B cell (primary cell): ENCODE measurements at regions not wholly inside any gene's neighbourhood (a gene's known extent, or its start where the extent isn't known, plus 50 kb on each side); places are given as distances from the start of the nearest gene placed in this dataset.

ENCODE experiments used
- EZH2 ChIP-seq: IDR thresholded peaks from 2 replicates; pipeline ENCODE4 v1.6.1; 2012; ENCODE audit warnings: borderline replicate concordance, low read depth, mild to moderate bottlenecking, moderate library complexity, low read length; ENCODE audit not compliant: insufficient read depth, poor library complexity, severe bottlenecking
- TF ChIP-seq, protein P1 (sequence below): fragments of 200-600 bp; IDR thresholded peaks from one replicate; pipeline ENCODE4 v1.8.0; 2022; ENCODE audit warnings: antibody characterized with exemption, mild to moderate bottlenecking

- TF ChIP-seq, protein P1, sequence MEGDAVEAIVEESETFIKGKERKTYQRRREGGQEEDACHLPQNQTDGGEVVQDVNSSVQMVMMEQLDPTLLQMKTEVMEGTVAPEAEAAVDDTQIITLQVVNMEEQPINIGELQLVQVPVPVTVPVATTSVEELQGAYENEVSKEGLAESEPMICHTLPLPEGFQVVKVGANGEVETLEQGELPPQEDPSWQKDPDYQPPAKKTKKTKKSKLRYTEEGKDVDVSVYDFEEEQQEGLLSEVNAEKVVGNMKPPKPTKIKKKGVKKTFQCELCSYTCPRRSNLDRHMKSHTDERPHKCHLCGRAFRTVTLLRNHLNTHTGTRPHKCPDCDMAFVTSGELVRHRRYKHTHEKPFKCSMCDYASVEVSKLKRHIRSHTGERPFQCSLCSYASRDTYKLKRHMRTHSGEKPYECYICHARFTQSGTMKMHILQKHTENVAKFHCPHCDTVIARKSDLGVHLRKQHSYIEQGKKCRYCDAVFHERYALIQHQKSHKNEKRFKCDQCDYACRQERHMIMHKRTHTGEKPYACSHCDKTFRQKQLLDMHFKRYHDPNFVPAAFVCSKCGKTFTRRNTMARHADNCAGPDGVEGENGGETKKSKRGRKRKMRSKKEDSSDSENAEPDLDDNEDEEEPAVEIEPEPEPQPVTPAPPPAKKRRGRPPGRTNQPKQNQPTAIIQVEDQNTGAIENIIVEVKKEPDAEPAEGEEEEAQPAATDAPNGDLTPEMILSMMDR: no peak
- TF ChIP-seq EZH2: no peak
These were observed 297.0 kb upstream of the DSEL start for GRCh38 chr18:67813380-67814028.
